Endodermal cell (in vitro differentiated cells): ENCODE measurements at regions not wholly inside any gene's neighbourhood (a gene's known extent, or its start where the extent isn't known, plus 50 kb on each side); places are given as distances from the start of the nearest gene placed in this dataset.
A peak's percentile ranks its signal among the peaks of the same experiment; 100 is the strongest.

Experiments
- DNase-seq: peaks from one replicate; pipeline ENCODE4 v3.0.0-alpha.2; 2017
- H3K27ac ChIP-seq: 2 replicates; pipeline ENCODE4 v1.5.1; 2013; ENCODE audit warnings: mild to moderate bottlenecking, low read depth, low read length, moderate library complexity
- H3K27me3 ChIP-seq: 2 replicates; pipeline ENCODE4 v1.6.1; 2013; ENCODE audit warnings: mild to moderate bottlenecking, low read length, moderate library complexity; ENCODE audit not compliant: insufficient read depth, control insufficient read depth, poor library complexity, severe bottlenecking
- H3K36me3 ChIP-seq: 2 replicates; pipeline ENCODE4 v1.7.0; 2013; ENCODE audit warnings: mild to moderate bottlenecking, low read length, moderate library complexity; ENCODE audit not compliant: control insufficient read depth, insufficient read depth
- H3K4me1 ChIP-seq: one replicate; pipeline ENCODE4 v1.7.0; 2013; ENCODE audit warnings: low read length; ENCODE audit not compliant: control insufficient read depth, insufficient read depth
- H3K4me3 ChIP-seq: 2 replicates; pipeline ENCODE4 v1.5.1; 2013; ENCODE audit warnings: mild to moderate bottlenecking, low read length, moderate library complexity
- H3K9ac ChIP-seq: 2 replicates; pipeline ENCODE4 v1.6.1; 2013; ENCODE audit warnings: mild to moderate bottlenecking, low read length, moderate library complexity; ENCODE audit not compliant: poor library complexity, severe bottlenecking; ENCODE audit errors: extremely low read depth
- H3K9me3 ChIP-seq: 2 replicates; pipeline ENCODE4 v1.6.1; 2013; ENCODE audit warnings: mild to moderate bottlenecking, low read length, moderate library complexity; ENCODE audit not compliant: control insufficient read depth
- H3K27ac Mint-ChIP-seq: 2 replicates; pipeline ENCODE4 v1.8.0; 2020; ENCODE audit warnings: mixed read lengths
- H3K27me3 Mint-ChIP-seq: 2 replicates; pipeline ENCODE4 v1.8.0; 2021; ENCODE audit warnings: mild to moderate bottlenecking, mixed read lengths; ENCODE audit not compliant: insufficient read depth
- H3K36me3 Mint-ChIP-seq: 2 replicates; pipeline ENCODE4 v1.8.0; 2020; ENCODE audit warnings: low read depth, mixed read lengths
- H3K4me1 Mint-ChIP-seq: 2 replicates; pipeline ENCODE4 v1.8.0; 2020; ENCODE audit warnings: mixed read lengths
- H3K4me3 Mint-ChIP-seq: 2 replicates; pipeline ENCODE4 v1.8.0; 2020; ENCODE audit warnings: mild to moderate bottlenecking, moderate library complexity, mixed read lengths
- H3K9me3 Mint-ChIP-seq: 2 replicates; pipeline ENCODE4 v1.8.0; 2020; ENCODE audit warnings: mild to moderate bottlenecking, mixed read lengths
- CTCF ChIP-seq: fragments of 200-600 bp; sonication (generic); conservative IDR thresholded peaks from 2 replicates; pipeline ENCODE4 v1.5.0; 2021; ENCODE audit warnings: antibody characterized with exemption, mild to moderate bottlenecking
- WGBS, 2 experiments: methylation state at CpG; one replicate each; pipeline versions ENCODE4 v1.1.5 to v1.1.7; 2013; ENCODE audit warnings: missing lambda C conversion rate in 2 of 2, mixed read lengths in 1 of 2; ENCODE audit not compliant: insufficient coverage in 1 of 2, insufficient read length in 1 of 2; 5-methylcytosine and 5-hydroxymethylcytosine counted together

GRCh38 chr22:49468487-49469198 is 359.0 kb downstream of the BRD1 start:
- no peaks in the 10 kb centered on the region for H3K9me3 ChIP-seq
- no peaks in the 10 kb centered on the region for H3K36me3 ChIP-seq
- H3K27me3 ChIP-seq, result no peaks in the 10 kb centered on the region
- no peak overlapping the region for H3K27ac ChIP-seq
- Mint-ChIP-seq H3K27me3 (no peaks in the 10 kb centered on the region), H3K4me1 (peaks cover 18% of the 10 kb centered on the region), H3K9me3 (no peaks in the 10 kb centered on the region), H3K36me3 (no peaks in the 10 kb centered on the region), H3K4me3 (no peak overlapping the region), H3K27ac (no peak overlapping the region)
- H3K4me1 ChIP-seq, result no peaks in the 10 kb centered on the region
- 88 to 89% methylated on average over 8 to 11 of the region's 11 CpGs for WGBS, 2 experiments
- H3K9ac ChIP-seq, result no peak overlapping the region
- no peak for TF ChIP-seq CTCF
- no peak for DNase-seq
- H3K4me3 ChIP-seq, result no peak overlapping the region

DNA sequence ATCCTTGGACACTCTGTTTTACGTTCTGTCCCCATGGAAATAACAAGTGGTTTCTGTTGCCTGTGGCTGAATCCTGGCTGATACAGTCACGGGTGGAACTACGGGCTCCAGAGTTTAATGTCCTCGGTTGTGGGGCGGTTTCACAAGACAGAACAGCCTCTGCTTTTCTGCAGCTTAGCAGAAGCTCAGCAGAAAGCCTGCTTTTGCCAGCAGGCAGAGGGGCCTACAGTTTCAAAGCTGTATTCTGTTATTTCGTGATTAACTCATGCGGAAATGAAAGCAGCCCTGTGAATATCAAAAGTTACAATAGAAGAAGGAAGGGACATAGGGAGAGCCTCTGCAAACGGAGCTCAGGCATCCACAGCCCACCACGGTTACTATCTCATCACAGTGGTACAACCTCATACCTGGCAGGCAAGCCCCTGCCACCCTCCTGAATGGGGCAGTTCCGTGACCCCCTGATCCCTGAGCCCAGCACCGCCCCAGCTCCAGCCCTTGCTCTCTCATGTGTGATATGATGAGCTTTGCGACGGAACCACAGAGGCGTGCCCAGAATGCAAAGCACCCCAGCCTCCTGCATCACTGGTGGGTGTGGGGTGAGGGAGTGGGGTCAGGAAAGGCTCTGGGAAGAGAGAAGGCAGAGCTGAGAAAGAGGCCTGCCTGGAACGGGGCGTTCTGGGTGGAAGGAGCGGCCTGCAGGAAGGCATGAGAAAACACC is 360.6 kb downstream of the BRD1 start:
- H3K9me3 Mint-ChIP-seq, result no peaks in the 10 kb centered on the region
- H3K4me3 Mint-ChIP-seq, result no peak overlapping the region
- no peak overlapping the region for H3K27ac Mint-ChIP-seq
- peaks cover 18% of the 10 kb centered on the region for H3K4me1 Mint-ChIP-seq
- H3K4me1 ChIP-seq, result no peaks in the 10 kb centered on the region
- H3K27me3 Mint-ChIP-seq, result no peaks in the 10 kb centered on the region
- no peak overlapping the region for H3K4me3 ChIP-seq
- no peak for TF ChIP-seq CTCF
- no peak overlapping the region for H3K9ac ChIP-seq
- WGBS, 2 experiments, result 92 to 94% methylated on average over 11 to 17 of the region's 17 CpGs
- H3K27me3 ChIP-seq, result no peaks in the 10 kb centered on the region
- no peaks in the 10 kb centered on the region for H3K36me3 Mint-ChIP-seq
- no peaks in the 10 kb centered on the region for H3K9me3 ChIP-seq
- no peaks in the 10 kb centered on the region for H3K36me3 ChIP-seq
- DNase-seq, result no peak
- H3K27ac ChIP-seq, result no peak overlapping the region

- no peak overlapping the region for H3K4me3 Mint-ChIP-seq
- peaks cover 22% of the 10 kb centered on the region for H3K4me1 Mint-ChIP-seq
- H3K9ac ChIP-seq, result no peak overlapping the region
- H3K27ac Mint-ChIP-seq, result peak overlapping the region; percentile 14
- H3K4me1 ChIP-seq, result no peaks in the 10 kb centered on the region
- no peaks in the 10 kb centered on the region for H3K36me3 ChIP-seq
- H3K9me3 Mint-ChIP-seq, result no peaks in the 10 kb centered on the region
- no peaks in the 10 kb centered on the region for H3K27me3 Mint-ChIP-seq
- H3K27me3 ChIP-seq, result peaks cover 5% of the 10 kb centered on the region
- peak; percentile 43 for DNase-seq
- no peaks in the 10 kb centered on the region for H3K36me3 Mint-ChIP-seq
- no peak for TF ChIP-seq CTCF
- WGBS, 2 experiments, result 87 to 88% methylated on average over 5 to 6 of the region's 6 CpGs
- no peak overlapping the region for H3K4me3 ChIP-seq
- H3K9me3 ChIP-seq, result no peaks in the 10 kb centered on the region
- H3K27ac ChIP-seq, result no peak overlapping the region
Observed at GRCh38 chr22:49464037-49464436, 363.6 kb downstream of the BRD1 start.
